ENCODE measurements at regions not wholly inside any gene's neighbourhood (a gene's known extent, or its start where the extent isn't known, plus 50 kb on each side); places are given as distances from the start of the nearest gene placed in this dataset.

GRCh38 chr6:40715570-40716403 is 128.6 kb upstream of the LRFN2 start:
- no peak for DNase-seq

GRCh38 chr6:40714576-40715564 is 127.7 kb upstream of the LRFN2 start:
- no peak for DNase-seq

- DNase-seq, result no peak
Measured at GRCh38 chr6:40714143-40714542, 127.0 kb upstream of the LRFN2 start.

- DNase-seq, result no peak
Measured at GRCh38 chr6:40713002-40713719, 126.0 kb upstream of the LRFN2 start.

GRCh38 chr6:40710626-40711330 is 123.6 kb upstream of the LRFN2 start:
- DNase-seq, result no peak

GRCh38 chr6:40708049-40708448 is 120.9 kb upstream of the LRFN2 start:
- no peak for DNase-seq

GRCh38 chr6:40706178-40706577 is 119.0 kb upstream of the LRFN2 start:
- no peak for DNase-seq

- no peak for DNase-seq
Measured at GRCh38 chr6:40705354-40705753, 118.2 kb upstream of the LRFN2 start.

GRCh38 chr6:40701352-40702007 is 114.3 kb upstream of the LRFN2 start:
- no peak for DNase-seq

GRCh38 chr6:40700006-40700580 is 112.9 kb upstream of the LRFN2 start:
- no peak for DNase-seq

- DNase-seq, result no peak
Measured at GRCh38 chr6:40695750-40696415, 108.7 kb upstream of the LRFN2 start.

- no peak for DNase-seq
Measured at GRCh38 chr6:40695114-40695513, 108.0 kb upstream of the LRFN2 start.

GRCh38 chr6:40693768-40694167 is 106.6 kb upstream of the LRFN2 start:
- DNase-seq, result no peak

GRCh38 chr6:40692337-40692736 is 105.2 kb upstream of the LRFN2 start:
- no peak for DNase-seq

- no peak for DNase-seq
Measured at GRCh38 chr6:40689185-40689584, 102.0 kb upstream of the LRFN2 start.

- DNase-seq, result no peak
Measured at GRCh38 chr6:40688214-40688761, 101.1 kb upstream of the LRFN2 start.

GRCh38 chr6:40685862-40686261 is 98.7 kb upstream of the LRFN2 start:
- no peak for DNase-seq

GRCh38 chr6:40681622-40682021 is 94.5 kb upstream of the LRFN2 start:
- no peak for DNase-seq

GRCh38 chr6:40678941-40679340 is 91.8 kb upstream of the LRFN2 start:
- DNase-seq, result no peak

GRCh38 chr6:40674170-40674569 is 87.0 kb upstream of the LRFN2 start:
- DNase-seq, result no peak

- no peak for DNase-seq
Measured at GRCh38 chr6:40672087-40672486, 84.9 kb upstream of the LRFN2 start.
